ENCODE measurements at regions not wholly inside any gene's neighbourhood (a gene's known extent, or its start where the extent isn't known, plus 50 kb on each side); places are given as distances from the start of the nearest gene placed in this dataset.

GRCh38 chr4:30783751-30784150 is 63.6 kb downstream of the PCDH7 start:
- no peak for DNase-seq

DNA sequence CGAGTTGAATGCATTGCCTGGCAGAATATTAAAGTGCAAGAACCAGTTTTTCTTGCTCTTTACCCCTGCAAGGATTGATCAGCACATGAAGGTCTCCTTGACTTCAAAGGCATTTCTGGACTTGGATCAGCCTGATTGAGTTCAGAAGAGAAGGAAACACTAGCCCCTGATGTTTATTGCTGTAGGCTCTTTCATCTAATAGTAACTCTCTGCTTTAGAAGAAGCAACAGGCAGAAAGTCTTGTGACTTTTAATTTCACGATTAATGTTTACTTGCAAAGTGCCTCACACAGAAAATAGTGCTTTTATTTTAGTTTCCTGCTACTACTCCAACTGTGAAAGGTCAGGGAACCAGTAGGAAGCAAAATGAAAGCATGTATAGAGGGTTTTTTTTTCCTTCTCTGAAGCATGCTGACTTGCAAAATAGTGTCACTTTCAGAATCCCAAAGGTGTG is 69.1 kb downstream of the PCDH7 start:
- no peak for DNase-seq

GRCh38 chr4:30790123-30790522 is 70.0 kb downstream of the PCDH7 start:
- no peak for DNase-seq

GRCh38 chr4:30790998-30791397 is 70.8 kb downstream of the PCDH7 start:
- no peak for DNase-seq

DNA sequence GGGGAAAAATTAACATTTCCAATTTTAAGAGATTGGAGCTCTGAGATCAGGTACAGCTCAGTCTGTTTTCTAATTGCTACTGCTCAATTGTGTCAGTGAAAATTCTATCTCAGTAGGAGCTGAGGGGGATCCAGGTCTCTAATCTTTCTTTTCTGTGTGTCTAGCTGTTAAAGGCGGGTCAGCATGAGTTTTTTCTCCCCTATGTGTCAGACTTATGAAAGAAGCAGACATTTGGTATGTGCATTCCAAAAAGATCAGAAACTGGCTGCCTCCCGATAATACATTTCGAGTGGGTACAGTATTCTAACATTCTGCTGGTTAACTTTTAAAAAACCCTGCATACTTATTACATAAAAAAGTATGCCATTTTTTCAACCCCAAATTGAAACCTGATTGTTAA is 72.4 kb downstream of the PCDH7 start:
- DNase-seq: no peak

- no peak for DNase-seq
Observed at GRCh38 chr4:30801876-30802275, 81.7 kb downstream of the PCDH7 start.

DNA sequence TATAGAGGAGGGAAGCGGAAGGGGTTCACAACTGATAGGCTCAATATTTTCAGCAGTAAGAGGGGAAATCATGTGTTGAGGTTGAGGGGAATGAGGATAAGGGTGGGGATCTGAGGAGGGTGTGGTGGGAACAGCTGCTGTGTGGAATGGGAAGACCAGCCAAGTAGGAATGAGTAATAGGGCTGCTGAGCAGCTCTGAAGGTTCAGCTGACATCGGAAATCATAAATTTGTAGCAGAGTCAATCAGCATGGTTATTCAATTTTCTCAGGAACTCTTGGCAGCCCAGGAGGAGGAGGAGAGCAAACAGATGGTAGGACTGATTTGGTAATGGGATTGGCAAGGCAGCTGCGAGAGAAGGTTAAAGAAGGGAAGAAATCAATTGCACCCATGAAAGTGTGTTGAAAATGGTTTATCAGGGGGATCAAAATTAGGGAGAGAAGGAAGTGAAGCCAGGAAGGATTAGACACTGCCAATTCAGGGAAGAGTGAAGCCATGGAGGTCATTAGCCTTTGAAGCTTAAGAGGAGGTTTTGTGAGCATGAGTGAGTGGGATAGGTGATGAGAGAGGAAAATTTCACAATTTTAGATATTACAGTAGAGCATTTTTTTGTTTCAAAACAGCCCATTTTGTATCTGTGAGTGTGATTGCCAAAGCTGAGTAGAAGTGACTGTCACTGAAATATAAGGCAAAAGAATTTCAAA is 82.6 kb downstream of the PCDH7 start:
- no peak for DNase-seq

DNA sequence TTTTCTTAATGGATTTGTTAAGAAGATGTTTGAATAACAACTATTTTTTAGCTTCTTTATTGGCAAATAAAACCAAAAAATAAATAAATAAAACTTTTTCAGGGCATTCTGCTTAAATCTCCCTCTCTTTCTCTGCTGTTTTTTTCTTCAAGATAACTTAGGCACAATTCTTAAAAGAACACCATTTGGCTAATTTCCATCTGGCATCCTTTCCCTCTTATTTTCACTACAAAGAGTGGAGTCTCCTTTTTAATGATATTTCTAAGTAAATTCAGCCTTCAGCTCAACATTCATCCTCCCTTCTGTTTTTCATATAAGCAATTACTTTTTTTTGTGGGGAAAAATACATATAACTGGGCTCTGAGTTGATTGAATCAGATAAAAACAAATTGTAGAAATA is 88.1 kb downstream of the PCDH7 start:
- no peak for DNase-seq

DNA sequence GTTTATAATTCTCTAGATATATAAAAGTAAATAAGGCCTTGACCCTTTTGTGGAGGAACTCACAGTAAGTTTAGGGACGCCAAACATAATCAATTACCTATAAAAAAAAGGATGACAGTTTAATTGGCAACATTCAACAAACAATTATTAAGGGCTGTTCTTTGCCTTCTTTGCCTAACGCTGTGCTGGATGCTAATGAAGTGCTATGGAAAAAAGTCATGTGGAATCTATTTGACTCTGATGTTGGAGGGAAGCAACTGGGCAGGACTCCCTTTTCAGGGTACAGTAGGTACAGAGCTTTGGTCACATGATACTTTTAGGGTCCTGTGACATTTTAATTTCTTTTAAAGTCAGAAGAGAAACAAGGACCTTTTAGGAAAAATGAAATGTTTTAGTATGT is 91.1 kb downstream of the PCDH7 start:
- DNase-seq: no peak

DNA sequence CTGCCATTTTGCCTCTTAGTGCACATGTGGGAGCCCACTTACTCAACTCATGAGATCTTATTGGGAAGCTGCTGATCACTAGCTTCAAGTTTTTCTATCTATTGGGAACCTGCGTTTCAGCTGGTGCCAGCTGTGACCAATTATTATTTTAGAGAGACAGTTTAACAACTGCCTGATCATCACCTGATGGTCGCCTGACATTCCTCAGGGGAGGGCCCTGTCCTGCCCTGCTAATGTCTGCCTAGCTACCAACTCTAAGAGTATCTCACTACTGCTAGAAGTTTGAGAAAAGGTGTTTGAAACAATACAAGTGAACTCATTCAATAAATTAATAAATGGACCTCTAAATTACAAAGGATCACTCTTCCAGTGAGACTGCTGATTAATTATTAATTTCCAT is 95.5 kb downstream of the PCDH7 start:
- no peak for DNase-seq

DNA sequence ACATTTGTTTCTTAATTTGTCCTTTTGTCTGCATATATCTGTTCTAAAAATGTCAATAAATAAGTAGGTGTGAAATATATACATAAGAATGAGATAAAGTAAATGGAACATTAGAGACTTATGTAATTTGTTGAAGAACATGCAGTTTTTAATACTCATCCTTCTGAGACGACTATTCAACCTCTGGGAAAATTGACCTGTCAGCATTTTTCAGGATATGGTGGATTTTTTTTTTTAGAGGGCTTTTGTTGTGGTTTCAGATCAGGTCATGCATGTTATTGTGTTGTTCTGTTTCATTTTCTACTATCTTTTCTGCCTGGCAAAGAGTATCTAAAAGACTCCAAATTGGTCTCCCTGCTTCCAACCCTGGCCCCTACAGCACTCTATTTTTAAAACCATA is 97.3 kb downstream of the PCDH7 start:
- no peak for DNase-seq

DNA sequence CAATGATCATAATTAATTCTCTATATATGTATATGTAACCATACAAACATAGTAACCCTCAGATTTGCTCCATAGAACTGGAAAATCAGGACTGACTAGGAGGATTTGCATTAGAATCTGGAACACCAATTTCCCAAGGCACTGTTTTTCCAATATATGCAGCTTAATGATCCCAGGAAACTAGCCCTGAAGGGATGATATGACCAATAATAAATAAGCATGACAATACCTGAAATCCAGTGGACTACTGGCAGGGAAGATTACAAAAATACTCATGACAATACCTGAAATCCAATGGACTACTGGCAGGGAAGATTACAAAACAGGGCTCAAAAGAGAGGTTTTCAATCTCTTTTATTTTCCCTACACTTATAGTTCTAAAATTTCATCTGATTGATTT is 98.4 kb downstream of the PCDH7 start:
- no peak for DNase-seq

- no peak for DNase-seq
Observed at GRCh38 chr4:30821275-30821674, 101.1 kb downstream of the PCDH7 start.

DNA sequence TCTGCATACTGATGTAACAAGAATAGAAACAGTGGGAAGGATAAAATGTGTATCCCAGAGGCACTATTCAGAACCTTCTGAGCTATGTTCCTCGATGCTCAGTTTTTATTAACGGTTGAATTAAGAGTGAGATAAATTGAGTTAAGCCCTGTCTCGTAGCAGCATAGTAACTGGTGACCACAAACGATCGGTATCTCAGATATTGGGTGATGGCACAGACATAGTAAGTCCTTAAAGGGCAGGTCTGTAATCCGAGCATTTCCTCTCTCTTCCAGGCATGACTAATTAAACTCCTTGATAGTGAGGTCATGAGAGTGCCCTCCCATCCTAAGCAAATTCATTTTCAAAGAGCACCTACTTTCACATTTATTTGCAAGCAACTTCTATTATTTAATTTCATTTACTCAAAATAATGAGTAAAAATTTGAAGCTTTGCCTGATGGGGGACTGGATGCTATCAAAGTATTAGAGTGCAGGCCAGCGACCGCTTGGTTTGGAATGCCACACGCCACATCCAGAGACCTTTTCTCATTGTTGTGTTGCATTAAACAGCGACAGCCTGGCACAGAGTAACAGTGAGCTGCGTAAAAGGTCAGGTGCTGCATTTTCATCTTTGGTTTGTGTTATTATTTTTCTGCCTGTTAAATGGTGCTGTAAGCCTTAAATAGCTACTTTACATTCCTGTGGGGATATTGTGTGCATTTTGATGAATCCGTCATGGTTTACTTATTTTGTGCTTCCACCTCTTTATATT is 101.9 kb downstream of the PCDH7 start:
- DNase-seq: no peak

- no peak for DNase-seq
Observed at GRCh38 chr4:30822911-30823551, 102.9 kb downstream of the PCDH7 start.

DNA sequence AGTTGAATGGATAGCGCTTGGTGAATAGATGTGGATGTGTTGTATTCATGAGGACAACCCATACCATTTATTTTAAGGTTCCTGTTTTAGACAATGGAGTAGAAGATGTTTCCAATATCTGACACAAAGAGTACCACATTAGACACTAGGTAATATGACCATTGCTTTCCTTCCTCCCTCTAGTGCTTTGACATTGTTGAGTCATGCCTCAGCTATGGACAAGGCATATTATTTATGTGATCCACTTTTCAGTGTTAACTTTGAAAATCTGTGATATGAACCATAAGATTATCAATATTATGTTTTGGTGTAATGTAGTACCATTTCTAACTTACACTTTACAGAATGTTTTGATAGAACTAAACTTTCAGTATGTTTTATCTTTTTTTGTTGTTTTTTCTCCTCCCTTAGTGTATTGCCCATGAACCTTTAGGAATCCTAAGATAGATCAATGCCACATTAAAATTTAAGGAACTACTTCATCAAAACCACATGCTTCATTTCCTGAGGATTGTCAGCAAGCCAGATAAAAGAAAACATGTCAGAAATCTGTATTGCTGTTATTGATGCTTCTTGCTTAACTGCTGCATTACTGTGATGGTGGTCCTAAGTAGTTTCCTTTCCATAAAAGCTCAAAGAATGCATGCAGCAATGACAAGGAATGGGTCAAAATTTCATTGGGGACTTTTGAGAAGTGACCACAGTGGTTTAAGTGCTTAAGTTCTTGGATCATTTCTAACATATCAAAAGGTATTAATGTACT is 105.0 kb downstream of the PCDH7 start:
- DNase-seq: no peak

DNA sequence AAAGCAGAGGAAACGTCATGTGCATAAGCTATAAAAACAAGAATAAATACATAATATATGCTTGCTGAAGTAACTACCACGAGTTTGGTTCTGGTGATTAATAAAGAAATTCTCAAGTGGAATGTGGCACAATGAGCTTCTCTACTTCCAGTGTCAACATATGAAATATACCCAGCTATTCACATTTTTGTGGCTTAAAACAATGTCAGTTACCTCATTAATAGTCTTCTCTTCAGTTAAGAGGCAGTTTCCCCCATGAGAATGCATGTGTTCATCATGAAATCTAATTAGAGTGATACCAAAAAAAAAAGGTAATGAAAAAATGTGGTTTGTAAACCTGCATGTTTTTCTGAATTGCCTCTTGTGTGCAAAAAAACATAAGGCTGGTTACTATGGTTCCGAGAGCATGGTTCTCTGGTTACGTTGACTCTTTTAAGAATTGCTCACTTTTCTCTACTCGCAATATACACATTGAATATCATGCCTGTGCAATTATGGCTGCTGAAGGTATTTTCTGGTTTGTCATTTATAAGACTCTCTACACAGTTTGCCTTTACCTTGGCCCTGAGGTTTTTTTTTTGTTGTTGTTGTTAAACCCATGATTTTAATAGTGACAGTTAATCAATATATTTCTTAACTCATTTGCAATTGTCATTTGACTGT is 108.2 kb downstream of the PCDH7 start:
- no peak for DNase-seq

- no peak for DNase-seq
Observed at GRCh38 chr4:30832639-30833038, 112.5 kb downstream of the PCDH7 start.

DNA sequence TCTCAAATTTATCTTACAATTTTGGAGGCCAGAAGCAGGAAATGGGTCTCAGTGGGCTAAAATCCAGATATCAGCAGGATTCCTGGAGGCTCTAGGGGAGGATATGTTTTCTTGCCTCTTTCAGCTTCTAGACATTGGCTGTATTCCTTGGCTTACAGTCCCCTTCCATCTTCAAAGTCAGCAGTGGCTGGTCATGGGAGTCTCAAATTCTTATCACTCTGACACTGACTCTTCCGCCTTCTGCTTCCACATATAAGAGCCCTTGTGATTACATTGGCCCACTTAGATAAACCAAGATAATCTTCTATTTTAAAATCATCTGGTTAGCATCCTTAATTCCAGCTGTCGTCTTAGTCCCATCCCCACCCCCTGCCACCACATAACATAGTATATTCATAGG is 113.0 kb downstream of the PCDH7 start:
- DNase-seq: no peak

DNA sequence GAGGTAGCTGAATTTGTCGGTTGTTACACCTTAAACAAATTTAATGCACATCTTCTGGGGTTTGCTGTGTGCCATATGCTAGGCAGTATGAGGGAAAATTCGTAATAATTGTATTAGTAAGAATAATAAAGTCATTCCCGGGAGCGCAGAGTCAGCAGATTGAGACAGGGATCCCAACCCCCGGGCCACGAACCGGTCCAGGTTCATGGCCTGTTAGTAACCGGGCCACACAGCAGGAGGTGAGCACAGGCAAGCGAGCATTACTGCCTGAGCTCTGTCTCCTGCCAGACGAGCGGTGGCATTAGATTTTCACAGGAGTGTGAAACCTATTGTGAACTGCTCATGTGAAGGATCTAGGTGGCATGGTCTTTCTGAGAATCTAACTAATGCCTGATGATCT is 114.9 kb downstream of the PCDH7 start:
- no peak for DNase-seq

DNA sequence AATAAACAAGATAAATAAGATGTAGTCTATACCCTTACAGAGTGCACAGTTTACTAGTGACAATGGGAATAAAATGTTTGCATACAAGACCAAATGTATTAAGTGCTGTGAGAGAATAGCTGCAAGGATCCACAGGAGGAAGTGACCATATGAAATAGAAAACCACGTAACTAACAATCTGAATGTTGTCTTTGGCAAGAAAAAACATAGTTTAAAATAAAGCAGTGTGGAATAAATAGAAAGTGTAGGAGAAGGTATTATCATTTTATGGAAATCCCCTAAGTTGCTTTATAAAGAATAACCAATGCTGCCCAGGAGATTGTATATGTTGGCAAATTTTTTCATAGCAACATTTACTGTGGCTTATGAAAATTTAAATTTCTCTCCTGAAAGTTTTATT is 116.1 kb downstream of the PCDH7 start:
- DNase-seq: no peak

GRCh38 chr4:30837131-30837539 is 117.0 kb downstream of the PCDH7 start:
- DNase-seq: no peak

DNA sequence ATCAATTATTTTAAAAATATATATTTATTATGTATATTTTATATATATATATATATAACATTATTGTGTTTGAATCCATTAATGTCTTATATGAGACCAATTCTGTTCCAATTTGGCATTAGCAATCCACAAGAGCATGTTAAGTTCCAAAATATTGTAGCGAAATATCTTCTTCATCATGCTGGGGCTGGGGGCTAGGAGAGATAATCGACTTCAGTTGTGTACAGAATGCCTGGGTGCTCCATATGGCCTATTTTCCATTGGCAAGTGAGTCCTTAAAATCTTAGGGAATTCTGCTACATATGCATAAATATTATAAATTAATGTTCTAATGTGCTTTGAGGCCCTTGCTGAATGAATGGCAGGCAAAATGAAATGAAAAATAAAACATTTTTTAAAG is 117.7 kb downstream of the PCDH7 start:
- no peak for DNase-seq

Data from stimulated activated CD4-positive, alpha-beta T cell treated with anti-CD3 and anti-CD28 coated beads, Interleukin-4, amount 100 ng/mL, for 4 hours (primary cell).